ENCODE measurements at regions not wholly inside any gene's neighbourhood (a gene's known extent, or its start where the extent isn't known, plus 50 kb on each side); places are given as distances from the start of the nearest gene placed in this dataset.

GRCh38 chr17:52762794-52763167 lies 604.3 kb upstream of the CA10 start:
- TF ChIP-seq CTCF (IDR thresholded peaks at IDR 0.05): no peak
- no peak for TF ChIP-seq REST (IDR thresholded peaks at IDR 0.05; ENCODE audit: insufficient read depth in 1 of 2, low read depth in 2 of 2, low read length in 1 of 2)
- TF ChIP-seq SIN3A (IDR thresholded peaks at IDR 0.05; ENCODE audit: borderline replicate concordance, insufficient read depth, low read depth, low read length): no peak

Measured in Panc1 (cell line).